Keratinocyte (primary cell): ENCODE measurements at regions not wholly inside any gene's neighbourhood (a gene's known extent, or its start where the extent isn't known, plus 50 kb on each side); places are given as distances from the start of the nearest gene placed in this dataset.

Experiments
- DNase-seq: peaks from one replicate; pipeline ENCODE4 v3.0.0-alpha.2; 2011; ENCODE audit warnings: low read depth, missing footprints, low spot score
- FAIRE-seq: peaks from 2 replicates; lab custom pipeline; 2011; peaks lifted over from hg19 to GRCh38; lab: Jason Lieb, UNC
- H2AFZ ChIP-seq: 2 replicates; pipeline ENCODE4 v1.6.0; 2012; ENCODE audit warnings: low read length, control low read depth, inconsistent platforms; ENCODE audit not compliant: control insufficient read depth
- H3K27ac ChIP-seq: 2 replicates; pipeline ENCODE4 v1.5.1; 2011; ENCODE audit warnings: low read length; ENCODE audit not compliant: control insufficient read depth, insufficient read depth
- H3K27me3 ChIP-seq: 3 replicates; pipeline ENCODE4 v1.6.0; 2011; ENCODE audit warnings: low read length; ENCODE audit not compliant: control insufficient read depth, insufficient read depth; ENCODE audit errors: extremely low read depth
- H3K36me3 ChIP-seq, 2 experiments: 2 replicates in 1 of 2; 3 replicates in 1 of 2; pipeline ENCODE4 v1.5.1; 2011; ENCODE audit warnings: low read length in 2 of 2, mild to moderate bottlenecking in 1 of 2; ENCODE audit not compliant: control insufficient read depth in 2 of 2, insufficient read depth in 2 of 2; ENCODE audit errors: extremely low read depth in 1 of 2
- H3K4me1 ChIP-seq: 3 replicates; pipeline ENCODE4 v1.5.1; 2011; ENCODE audit warnings: low read length; ENCODE audit not compliant: control insufficient read depth, insufficient read depth; ENCODE audit errors: extremely low read depth
- H3K4me2 ChIP-seq: 3 replicates; pipeline ENCODE4 v1.6.0; 2011; ENCODE audit warnings: low read depth, low read length; ENCODE audit not compliant: control insufficient read depth, insufficient read depth; ENCODE audit errors: extremely low read depth
- H3K4me3 ChIP-seq, 3 experiments: fragments of 200-600 bp in 1 of 3; sonication (generic) in 1 of 3; 2 replicates in 2 of 3; 3 replicates in 1 of 3; pipeline ENCODE4 v1.5.1; 2011 to 2016; ENCODE audit warnings: low read length in 3 of 3, mild to moderate bottlenecking in 3 of 3, control low read depth in 2 of 3, inconsistent platforms in 1 of 3, low read depth in 1 of 3, mixed read lengths in 1 of 3, mixed run types in 1 of 3, moderate library complexity in 1 of 3; ENCODE audit not compliant: control insufficient read depth in 2 of 3, insufficient read depth in 2 of 3; ENCODE audit errors: extremely low read depth in 1 of 3
- H3K79me2 ChIP-seq: 2 replicates; pipeline ENCODE4 v1.6.0; 2012; ENCODE audit warnings: low read length; ENCODE audit not compliant: control insufficient read depth, insufficient read depth
- H3K9ac ChIP-seq: 3 replicates; pipeline ENCODE4 v1.6.0; 2011; ENCODE audit warnings: low read length; ENCODE audit not compliant: control insufficient read depth, insufficient read depth; ENCODE audit errors: extremely low read depth
- H3K9me1 ChIP-seq: 3 replicates; pipeline ENCODE4 v1.6.0; 2011; ENCODE audit warnings: low read length; ENCODE audit not compliant: control insufficient read depth, insufficient read depth; ENCODE audit errors: extremely low read depth
- H3K9me3 ChIP-seq: 2 replicates; pipeline ENCODE4 v1.5.1; 2012; ENCODE audit warnings: low read depth, low read length; ENCODE audit not compliant: control insufficient read depth
- H4K20me1 ChIP-seq: 3 replicates; pipeline ENCODE4 v1.6.0; 2011; ENCODE audit warnings: low read length; ENCODE audit not compliant: control insufficient read depth, insufficient read depth; ENCODE audit errors: extremely low read depth
- EZH2 ChIP-seq: IDR thresholded peaks from one replicate; pipeline ENCODE4 v1.6.1; 2012; ENCODE audit warnings: inconsistent platforms, mild to moderate bottlenecking, low read length, moderate library complexity
- dilution Hi-C: fragments of 300-500 bp; cut with MboI; formaldehyde crosslinking; loops from one replicate; pipeline ENCODE4 v1.7.0; 2020; ENCODE audit warnings: low sequenced_read_pairs; ENCODE audit not compliant: extremely low pct_ligation_motif_present
- TF ChIP-seq, protein P1 (sequence below), 3 experiments: IDR thresholded peaks in 1 of 3; conservative IDR thresholded peaks in 1 of 3; optimal IDR thresholded peaks in 1 of 3; 2 replicates in 2 of 3; 3 replicates in 1 of 3; pipeline versions ENCODE3 to v1.5.1; 2011; ENCODE audit warnings: low read length in 3 of 3, mild to moderate bottlenecking in 3 of 3, moderate library complexity in 2 of 3, control low read depth in 1 of 3, inconsistent platforms in 1 of 3; ENCODE audit not compliant: insufficient read depth in 2 of 3; ENCODE audit errors: extremely low read depth in 1 of 3

DNA sequence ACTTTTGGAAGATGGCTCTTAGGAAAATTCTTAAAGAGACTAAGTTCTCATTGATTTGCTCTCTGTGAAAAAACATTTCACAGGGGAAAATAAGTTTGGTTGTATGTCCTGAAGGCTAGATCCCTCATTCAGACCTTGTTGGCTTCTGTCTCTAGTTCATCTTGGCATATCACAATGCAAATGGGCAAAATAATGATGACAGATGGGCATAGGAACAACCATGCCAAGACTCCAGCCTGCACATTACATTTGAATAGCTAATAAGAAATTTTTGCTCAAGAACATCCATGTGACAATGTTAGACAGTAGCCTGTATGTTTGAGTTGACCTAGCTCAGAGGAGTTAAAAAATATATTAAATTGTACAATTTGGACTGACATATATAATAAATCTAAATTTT, 292.9 kb downstream of the PLA2G4A start:
- no peak for FAIRE-seq
- no peaks in the 10 kb centered on the region for H3K79me2 ChIP-seq
- no peaks in the 10 kb centered on the region for H3K27me3 ChIP-seq
- no peak overlapping the region for H3K9ac ChIP-seq
- no peak for DNase-seq
- no peaks in the 10 kb centered on the region for H3K9me1 ChIP-seq
- H2AFZ ChIP-seq: no peak overlapping the region
- dilution Hi-C loops: no loop called here
- H3K4me1 ChIP-seq: no peaks in the 10 kb centered on the region
- no peak overlapping the region for H3K27ac ChIP-seq
- H3K9me3 ChIP-seq: no peaks in the 10 kb centered on the region
- H4K20me1 ChIP-seq: no peaks in the 10 kb centered on the region
- no peak overlapping the region for H3K4me2 ChIP-seq
- TF ChIP-seq, protein P1, sequence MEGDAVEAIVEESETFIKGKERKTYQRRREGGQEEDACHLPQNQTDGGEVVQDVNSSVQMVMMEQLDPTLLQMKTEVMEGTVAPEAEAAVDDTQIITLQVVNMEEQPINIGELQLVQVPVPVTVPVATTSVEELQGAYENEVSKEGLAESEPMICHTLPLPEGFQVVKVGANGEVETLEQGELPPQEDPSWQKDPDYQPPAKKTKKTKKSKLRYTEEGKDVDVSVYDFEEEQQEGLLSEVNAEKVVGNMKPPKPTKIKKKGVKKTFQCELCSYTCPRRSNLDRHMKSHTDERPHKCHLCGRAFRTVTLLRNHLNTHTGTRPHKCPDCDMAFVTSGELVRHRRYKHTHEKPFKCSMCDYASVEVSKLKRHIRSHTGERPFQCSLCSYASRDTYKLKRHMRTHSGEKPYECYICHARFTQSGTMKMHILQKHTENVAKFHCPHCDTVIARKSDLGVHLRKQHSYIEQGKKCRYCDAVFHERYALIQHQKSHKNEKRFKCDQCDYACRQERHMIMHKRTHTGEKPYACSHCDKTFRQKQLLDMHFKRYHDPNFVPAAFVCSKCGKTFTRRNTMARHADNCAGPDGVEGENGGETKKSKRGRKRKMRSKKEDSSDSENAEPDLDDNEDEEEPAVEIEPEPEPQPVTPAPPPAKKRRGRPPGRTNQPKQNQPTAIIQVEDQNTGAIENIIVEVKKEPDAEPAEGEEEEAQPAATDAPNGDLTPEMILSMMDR (optimal IDR thresholded peaks at IDR 0.05 in 1 of 3, IDR thresholded peaks at IDR 0.05 in 1 of 3, conservative IDR thresholded peaks at IDR 0.05 in 1 of 3; ENCODE audit: extremely low read depth in 1 of 3, insufficient read depth in 2 of 3, low read length in 3 of 3): no peak
- no peak for TF ChIP-seq EZH2
- no peaks in the 10 kb centered on the region for H3K36me3 ChIP-seq
- no peak overlapping the region for H3K4me3 ChIP-seq

DNA sequence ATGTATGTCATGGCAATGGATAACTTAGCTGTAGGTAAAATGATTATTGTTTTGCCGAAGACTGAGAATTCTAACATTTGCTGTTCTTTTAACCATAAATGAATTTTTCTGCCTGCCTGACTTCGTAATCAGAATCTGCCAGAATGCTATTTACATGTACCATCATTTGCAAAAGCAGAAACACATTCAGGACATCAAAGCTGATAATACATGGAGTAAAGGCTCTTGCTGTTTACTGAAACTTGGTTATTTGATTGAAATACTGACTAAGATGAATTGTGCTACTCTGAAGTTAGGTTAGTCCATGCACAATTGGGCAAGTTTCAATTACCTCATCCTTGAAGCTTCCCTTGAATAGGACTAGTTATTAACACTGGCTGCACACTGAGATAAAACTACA, 293.8 kb downstream of the PLA2G4A start:
- H3K4me3 ChIP-seq: no peak overlapping the region
- H3K27ac ChIP-seq: no peak overlapping the region
- no peak overlapping the region for H2AFZ ChIP-seq
- no peaks in the 10 kb centered on the region for H3K79me2 ChIP-seq
- no peaks in the 10 kb centered on the region for H3K9me1 ChIP-seq
- no peak overlapping the region for H3K4me2 ChIP-seq
- no peaks in the 10 kb centered on the region for H3K36me3 ChIP-seq
- FAIRE-seq (no peak), DNase-seq (no peak)
- no peak for TF ChIP-seq EZH2
- H3K9me3 ChIP-seq: no peaks in the 10 kb centered on the region
- dilution Hi-C loops: no loop called here
- H4K20me1 ChIP-seq: no peaks in the 10 kb centered on the region
- no peaks in the 10 kb centered on the region for H3K27me3 ChIP-seq
- H3K9ac ChIP-seq: no peak overlapping the region
- no peaks in the 10 kb centered on the region for H3K4me1 ChIP-seq

DNA sequence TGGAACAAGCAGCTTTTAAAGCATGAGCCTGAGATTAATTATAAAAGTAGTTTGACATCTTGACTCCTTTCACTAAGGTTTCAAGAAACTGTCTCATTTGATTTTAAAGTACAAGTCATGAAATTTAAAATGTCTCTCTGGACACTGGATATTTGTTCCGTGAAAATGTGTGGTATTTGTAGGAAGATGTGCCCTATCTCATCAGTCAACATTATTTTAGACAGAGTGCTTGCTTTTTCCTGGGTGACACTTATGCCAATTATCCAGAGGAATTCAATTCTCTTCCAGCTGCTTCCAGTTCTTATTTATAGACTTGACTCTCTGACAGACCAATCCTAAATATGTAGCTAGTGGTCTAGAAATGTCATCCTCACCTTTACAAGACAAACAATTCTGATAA, 300.4 kb downstream of the PLA2G4A start:
- Histone ChIP-seq H3K9me1 (no peaks in the 10 kb centered on the region), H3K27me3 (no peaks in the 10 kb centered on the region), H4K20me1 (no peaks in the 10 kb centered on the region), H3K36me3 (no peaks in the 10 kb centered on the region), H3K4me1 (no peaks in the 10 kb centered on the region), H3K4me3 (no peak overlapping the region), H3K9ac (no peak overlapping the region), H3K27ac (no peak overlapping the region), H3K79me2 (no peaks in the 10 kb centered on the region), H2AFZ (no peak overlapping the region), H3K9me3 (no peaks in the 10 kb centered on the region), H3K4me2 (no peak overlapping the region)
- dilution Hi-C loops: no loop called here
- TF ChIP-seq, protein P1 (optimal IDR thresholded peaks at IDR 0.05 in 1 of 3, IDR thresholded peaks at IDR 0.05 in 1 of 3, conservative IDR thresholded peaks at IDR 0.05 in 1 of 3; ENCODE audit: extremely low read depth in 1 of 3, insufficient read depth in 2 of 3, low read length in 3 of 3): no peak
- TF ChIP-seq EZH2: no peak
- FAIRE-seq (no peak), DNase-seq (no peak)
